Neural cell (in vitro differentiated cells): ENCODE measurements at regions not wholly inside any gene's neighbourhood (a gene's known extent, or its start where the extent isn't known, plus 50 kb on each side); places are given as distances from the start of the nearest gene placed in this dataset.

Source experiments
- CTCF ChIP-seq: fragments of 450-650 bp; IDR thresholded peaks from 2 replicates; pipeline ENCODE4 v1.5.1; 2014; ENCODE audit warnings: antibody characterized with exemption, mild to moderate bottlenecking, moderate library complexity; ENCODE audit not compliant: poor library complexity, severe bottlenecking
- POLR2AphosphoS5 ChIP-seq: IDR thresholded peaks from 2 replicates; pipeline ENCODE4 v1.6.1; 2012

DNA sequence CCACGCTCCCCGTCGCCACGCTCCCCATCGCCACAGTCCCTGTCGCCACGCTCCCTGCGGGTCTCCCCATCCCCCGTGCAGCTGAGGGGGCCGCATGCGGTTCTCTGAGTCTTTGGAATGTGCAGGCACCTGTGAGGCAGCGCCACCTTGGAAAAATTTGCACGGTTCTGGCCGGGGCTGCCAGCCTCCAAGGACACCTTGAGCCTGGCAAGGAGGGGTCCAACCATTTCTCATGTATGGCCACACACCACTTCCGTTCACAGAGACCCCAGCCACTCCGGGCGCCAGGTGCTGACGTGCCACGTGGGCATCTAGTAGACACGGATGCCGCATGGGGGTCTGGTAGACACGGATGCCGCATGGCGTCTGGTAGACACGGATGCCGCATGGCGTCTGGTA, 70.5 kb upstream of the ADGRA1 start:
- no peak for TF ChIP-seq CTCF
- no peak for TF ChIP-seq POLR2AphosphoS5
